Stomach smooth muscle (tissue), 2 donors: ENCODE measurements at regions not wholly inside any gene's neighbourhood (a gene's known extent, or its start where the extent isn't known, plus 50 kb on each side); places are given as distances from the start of the nearest gene placed in this dataset.
A peak's percentile ranks its signal among the peaks of the same experiment; 100 is the strongest.
"Not testable (repeated sequence)": the region's sequence is repeated elsewhere in the genome, so short reads cannot be mapped to it uniquely, and the experiment has no call there.

Experiments used
- H3K27ac ChIP-seq: one replicate; pipeline ENCODE4 v1.7.0; 2013; ENCODE audit warnings: mild to moderate bottlenecking, low read length, inconsistent platforms
- H3K27me3 ChIP-seq, 2 donors: one replicate each; pipeline ENCODE4 v1.7.0; 2013; ENCODE audit warnings: low read length in 2 of 2; ENCODE audit not compliant: insufficient read depth in 2 of 2, control insufficient read depth in 1 of 2
- H3K36me3 ChIP-seq, 2 donors: one replicate each; pipeline ENCODE4 v1.7.0; 2013; ENCODE audit warnings: low read length in 2 of 2; ENCODE audit not compliant: control insufficient read depth in 2 of 2, insufficient read depth in 2 of 2
- H3K4me1 ChIP-seq: one replicate; pipeline ENCODE4 v1.7.0; 2013; ENCODE audit warnings: low read length; ENCODE audit not compliant: control insufficient read depth, insufficient read depth
- H3K4me3 ChIP-seq, 2 donors: one replicate each; pipeline ENCODE4 v1.7.0; 2013; ENCODE audit warnings: low read length in 2 of 2
- H3K9ac ChIP-seq, 2 donors: one replicate each; pipeline ENCODE4 v1.7.0; 2013; ENCODE audit warnings: low read length in 2 of 2, mild to moderate bottlenecking in 1 of 2
- H3K9me3 ChIP-seq, 2 donors: one replicate each; pipeline ENCODE4 v1.7.0; 2013; ENCODE audit warnings: low read length in 2 of 2; ENCODE audit not compliant: control insufficient read depth in 2 of 2
- donor health status: healthy.
- donor health status: Pancreatic carcinoma.

DNA sequence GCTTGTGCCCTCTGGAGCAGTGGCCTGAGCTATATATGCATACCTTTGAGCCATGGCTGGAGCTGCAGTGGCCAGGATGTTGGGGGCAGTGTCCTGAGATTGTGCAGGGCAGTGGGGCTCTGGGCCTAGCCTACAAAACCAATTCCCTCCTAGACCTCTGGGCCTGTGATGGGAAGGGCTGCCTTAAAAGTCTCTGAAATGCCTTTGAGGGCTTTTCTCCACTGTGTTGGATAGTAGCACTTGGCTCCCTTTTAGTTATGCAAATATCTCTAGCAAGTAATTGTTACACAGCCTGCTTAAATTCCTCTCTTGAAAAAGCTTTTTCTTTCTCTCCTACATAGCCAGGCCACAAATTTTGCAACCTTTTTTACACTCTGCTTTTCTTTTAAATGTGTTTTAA is 426.4 kb downstream of the ACTR3B start:
- H3K27ac ChIP-seq: no peak overlapping the region
- no peak overlapping the region for H3K4me3 ChIP-seq
- H3K27me3 ChIP-seq: no peaks in the 10 kb centered on the region
- no peaks in the 10 kb centered on the region for H3K4me1 ChIP-seq
- no peak overlapping the region for H3K9ac ChIP-seq
- H3K36me3 ChIP-seq: no peaks in the 10 kb centered on the region
- no peaks in the 10 kb centered on the region for H3K9me3 ChIP-seq

DNA sequence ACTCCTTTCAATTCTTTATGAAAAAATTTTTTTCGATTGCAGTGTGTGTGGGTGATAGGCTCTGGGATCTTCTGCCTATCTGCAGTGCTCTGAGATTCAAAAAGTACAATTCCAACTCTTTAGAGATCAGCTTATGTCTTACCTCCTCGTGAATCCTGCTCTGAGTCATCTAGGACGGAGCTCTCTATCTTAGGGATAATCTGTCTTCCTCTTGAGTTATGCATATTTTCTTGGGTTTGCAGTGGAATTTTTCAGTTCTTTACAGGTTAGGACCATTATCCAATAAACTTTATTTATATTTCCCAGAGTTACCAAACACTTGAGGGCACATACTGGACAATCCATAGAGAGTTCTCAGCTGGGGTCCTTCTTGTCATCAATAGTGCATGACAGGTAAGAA is 428.6 kb downstream of the ACTR3B start:
- Histone ChIP-seq H3K9ac (no peak overlapping the region), H3K27me3 (no peaks in the 10 kb centered on the region), H3K36me3 (no peaks in the 10 kb centered on the region), H3K27ac (no peak overlapping the region), H3K9me3 (no peaks in the 10 kb centered on the region), H3K4me3 (no peak overlapping the region), H3K4me1 (peaks cover 5% of the 10 kb centered on the region)

DNA sequence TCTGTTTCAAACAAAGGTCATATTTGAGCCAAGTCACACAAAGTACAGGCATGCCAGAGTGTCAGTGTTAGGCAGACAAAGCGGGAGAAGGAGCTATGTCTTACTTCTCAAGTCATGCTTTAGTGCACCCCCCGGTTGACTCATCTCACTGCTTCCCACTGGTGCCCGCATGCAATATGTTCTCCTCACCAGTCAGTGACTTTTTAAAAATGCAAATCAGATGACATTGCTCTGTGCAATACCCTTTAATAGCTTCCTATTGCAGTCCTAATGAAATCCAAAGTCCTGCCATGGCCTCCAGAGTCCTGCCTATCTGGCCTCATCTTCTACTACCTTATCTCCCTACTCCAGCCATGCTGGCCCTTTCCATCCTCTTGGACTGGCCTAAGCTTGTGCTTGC is 429.1 kb downstream of the ACTR3B start:
- no peak overlapping the region for H3K4me3 ChIP-seq
- no peak overlapping the region for H3K9ac ChIP-seq
- H3K9me3 ChIP-seq: no peaks in the 10 kb centered on the region
- no peak overlapping the region for H3K27ac ChIP-seq
- no peaks in the 10 kb centered on the region for H3K27me3 ChIP-seq
- H3K36me3 ChIP-seq: no peaks in the 10 kb centered on the region
- peaks cover 5% of the 10 kb centered on the region for H3K4me1 ChIP-seq

DNA sequence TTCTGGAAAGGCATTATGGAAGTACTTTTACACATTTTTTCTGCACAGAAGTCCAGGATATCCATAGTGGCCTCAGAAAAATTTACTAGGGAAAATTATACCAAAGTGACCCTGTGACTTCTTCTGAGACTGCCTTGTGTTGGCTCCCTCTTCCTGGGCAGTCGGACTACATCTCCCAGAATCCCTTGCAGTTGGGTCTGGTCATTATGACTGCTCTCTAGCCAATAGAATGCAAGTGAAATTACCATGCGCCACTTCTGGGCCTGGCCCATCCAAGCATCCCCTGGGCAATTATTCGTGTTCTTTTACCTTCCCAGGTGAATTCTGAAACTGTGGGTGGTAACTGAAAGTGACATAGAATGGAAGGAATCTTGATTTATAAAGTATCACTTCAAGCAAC is 430.9 kb downstream of the ACTR3B start:
- Histone ChIP-seq H3K4me1 (peaks cover 5% of the 10 kb centered on the region), H3K9ac (no peak overlapping the region), H3K9me3 (no peaks in the 10 kb centered on the region), H3K27me3 (no peaks in the 10 kb centered on the region), H3K27ac (no peak overlapping the region), H3K4me3 (no peak overlapping the region), H3K36me3 (no peaks in the 10 kb centered on the region)

DNA sequence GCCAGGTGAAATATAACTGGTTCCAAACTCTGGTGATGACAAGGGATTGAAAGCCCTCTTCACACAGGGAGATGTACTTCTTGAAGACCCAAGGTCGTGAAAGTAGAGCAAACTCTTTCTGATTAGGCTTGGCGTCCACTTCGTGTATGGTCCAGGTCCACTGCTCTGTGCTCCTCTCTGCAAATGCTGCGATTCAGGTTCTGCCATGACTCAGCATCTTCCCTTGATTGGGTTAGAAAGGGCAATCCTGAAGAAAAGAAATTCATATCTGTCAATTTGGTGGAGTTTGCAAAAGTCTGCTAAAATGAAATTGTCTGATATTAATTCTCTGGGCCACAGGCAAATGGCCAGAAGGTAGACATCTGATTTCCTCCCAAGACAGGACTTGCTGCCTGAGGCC is 431.4 kb downstream of the ACTR3B start:
- H3K9me3 ChIP-seq: no peaks in the 10 kb centered on the region
- H3K4me1 ChIP-seq: peaks cover 5% of the 10 kb centered on the region
- H3K9ac ChIP-seq: no peak overlapping the region
- H3K4me3 ChIP-seq: no peak overlapping the region
- no peaks in the 10 kb centered on the region for H3K27me3 ChIP-seq
- no peak overlapping the region for H3K27ac ChIP-seq
- no peaks in the 10 kb centered on the region for H3K36me3 ChIP-seq

DNA sequence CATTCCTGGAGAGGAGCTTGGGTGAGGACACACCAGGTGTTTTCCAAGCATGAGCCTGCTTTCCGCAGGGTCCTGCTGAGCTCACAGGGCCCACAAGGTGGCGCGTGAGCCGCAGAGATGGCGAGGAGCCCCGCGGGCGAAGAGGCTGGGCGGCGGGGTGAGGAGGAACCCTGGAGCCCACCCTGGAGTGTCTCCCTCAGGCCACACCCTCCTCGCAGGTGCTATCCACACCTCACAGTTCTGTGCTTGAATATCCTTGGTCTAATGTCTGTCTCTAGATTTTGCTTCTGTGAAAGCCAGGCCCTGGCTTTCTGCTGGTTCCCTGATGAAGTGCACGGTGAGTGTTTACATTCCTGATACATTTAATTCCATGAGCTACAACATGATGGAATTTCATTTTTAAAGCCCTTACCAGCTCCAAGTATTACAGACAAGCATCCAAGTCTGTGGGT is 433.6 kb downstream of the ACTR3B start:
- Histone ChIP-seq H3K27ac (no peak overlapping the region), H3K36me3 (no peaks in the 10 kb centered on the region), H3K4me3 (peak overlapping the region; percentile 26 to 65), H3K9ac (peak overlapping the region in 1 of 2 donors; percentile 47), H3K4me1 (peaks cover 5% of the 10 kb centered on the region), H3K27me3 (no peaks in the 10 kb centered on the region), H3K9me3 (no peaks in the 10 kb centered on the region)

DNA sequence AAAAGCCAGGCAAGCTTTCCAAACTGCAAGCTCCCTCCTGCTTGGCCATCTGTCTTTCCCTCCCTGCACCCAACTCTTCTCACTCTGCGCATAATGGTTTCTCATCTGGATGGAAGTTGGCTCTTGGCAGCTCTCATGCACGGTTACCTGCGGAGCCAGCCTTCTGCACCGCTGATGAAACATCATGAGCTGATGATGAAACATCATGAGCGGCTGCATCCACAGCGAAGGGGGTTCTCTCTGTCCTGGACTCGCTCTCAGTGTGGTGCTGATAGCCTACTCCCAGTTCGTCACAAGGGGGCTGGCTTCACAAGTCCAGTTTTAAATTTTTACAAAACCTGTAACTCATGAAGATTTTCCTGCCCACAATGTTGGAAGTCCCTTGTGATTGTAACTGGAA is 457.5 kb downstream of the ACTR3B start:
- Histone ChIP-seq H3K27me3 (peaks cover 0 to 2% of the 10 kb centered on the region in 2 donors), H3K9me3 (peaks cover 0 to 8% of the 10 kb centered on the region in 2 donors), H3K4me1 (no peaks in the 10 kb centered on the region), H3K36me3 (no peaks in the 10 kb centered on the region), H3K4me3 (no peak overlapping the region), H3K9ac (no peak overlapping the region), H3K27ac (no peak overlapping the region)

DNA sequence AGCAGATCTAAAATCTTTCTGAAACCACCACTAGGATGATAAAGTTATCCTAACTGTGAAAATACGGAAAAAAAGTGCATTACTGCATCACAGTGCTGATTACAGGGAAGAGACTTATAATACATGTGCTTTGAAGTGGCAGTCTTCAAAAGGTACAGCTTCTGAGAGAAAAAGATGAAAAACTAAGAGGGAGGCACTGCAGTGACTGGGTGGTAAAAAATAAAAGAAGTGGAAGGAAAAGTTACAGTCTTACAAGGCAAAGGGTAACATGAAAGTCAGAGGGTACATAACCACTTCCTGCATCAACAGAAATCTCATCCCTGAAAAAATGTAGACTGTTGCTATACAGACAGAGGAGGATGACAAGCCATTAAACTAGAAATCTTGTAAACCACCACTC is 465.3 kb downstream of the ACTR3B start:
- Histone ChIP-seq H3K4me1 (no peaks in the 10 kb centered on the region), H3K27me3 (no peaks in the 10 kb centered on the region), H3K27ac (no peak overlapping the region), H3K36me3 (no peaks in the 10 kb centered on the region), H3K9ac (no peak overlapping the region), H3K9me3 (no peaks in the 10 kb centered on the region), H3K4me3 (no peak overlapping the region)

DNA sequence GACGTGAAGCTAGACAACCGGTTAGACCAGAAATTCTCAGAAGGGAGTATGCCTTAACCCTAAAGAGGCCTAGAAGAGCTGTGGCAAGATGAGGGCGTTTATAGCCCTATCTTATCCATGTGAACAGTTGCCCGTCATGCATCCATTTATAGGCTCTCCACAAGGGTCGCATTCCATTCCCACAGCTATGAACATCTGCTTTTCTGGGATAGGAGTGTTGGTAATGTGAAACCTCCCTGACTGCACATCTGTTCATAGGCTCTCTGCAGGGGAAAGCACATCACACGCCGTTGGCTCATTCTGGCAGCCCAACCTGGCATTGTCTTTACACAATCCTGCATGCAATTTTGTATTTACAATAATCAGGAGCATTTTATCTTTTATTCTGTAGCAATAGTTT is 485.6 kb downstream of the ACTR3B start:
- not testable (repeated sequence) for H3K27ac ChIP-seq, H3K9ac ChIP-seq, H3K4me1 ChIP-seq, H3K36me3 ChIP-seq, H3K4me3 ChIP-seq, H3K27me3 ChIP-seq, H3K9me3 ChIP-seq

DNA sequence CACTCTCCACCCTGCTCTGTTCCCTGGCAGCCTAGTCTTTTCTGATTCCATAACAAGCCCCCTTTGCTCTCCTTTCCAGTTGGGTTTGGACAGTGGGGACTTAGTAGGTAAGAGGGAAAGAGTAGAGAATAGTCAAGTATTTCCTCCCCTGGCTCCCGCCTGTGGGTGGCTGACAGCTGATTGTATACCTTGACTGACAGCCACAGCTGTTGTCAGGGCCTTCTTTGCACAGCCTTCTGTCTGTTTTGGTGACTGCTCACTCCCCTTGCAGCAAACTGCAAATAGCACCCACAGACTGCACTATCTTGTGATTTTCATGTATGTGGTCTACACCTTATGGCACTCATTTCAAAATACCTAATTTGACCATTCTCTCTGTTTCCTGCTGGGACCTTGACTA is 486.3 kb downstream of the ACTR3B start:
- H3K27ac ChIP-seq: no peak overlapping the region
- no peak overlapping the region for H3K4me3 ChIP-seq
- no peaks in the 10 kb centered on the region for H3K36me3 ChIP-seq

DNA sequence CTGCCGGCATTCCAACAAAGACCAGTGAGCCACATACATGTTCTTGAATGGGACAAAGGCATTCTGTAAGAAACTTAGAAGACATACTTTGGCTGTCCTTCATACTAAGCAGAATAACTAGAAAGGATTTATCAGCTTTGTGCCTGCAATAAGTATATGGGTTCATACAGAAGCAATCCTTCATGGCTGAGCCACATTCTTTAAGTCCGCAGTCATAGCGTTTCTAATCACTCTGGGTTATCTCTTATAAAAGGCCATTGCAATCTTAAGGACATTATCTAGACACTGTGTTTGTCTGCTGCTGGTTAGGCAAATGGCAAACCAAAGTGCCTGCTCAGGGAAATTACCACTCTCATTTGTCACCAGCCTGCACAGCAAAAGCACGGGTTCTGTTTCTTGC is 488.4 kb downstream of the ACTR3B start:
- Histone ChIP-seq H3K9ac (no peak overlapping the region), H3K27me3 (no peaks in the 10 kb centered on the region), H3K4me1 (no peaks in the 10 kb centered on the region), H3K36me3 (no peaks in the 10 kb centered on the region), H3K4me3 (no peak overlapping the region), H3K9me3 (no peaks in the 10 kb centered on the region), H3K27ac (no peak overlapping the region)

More for the DNA sequence above, 486.3 kb downstream of the ACTR3B start:
- Histone ChIP-seq H3K4me1 (no peaks in the 10 kb centered on the region), H3K9ac (no peak overlapping the region), H3K27me3 (no peaks in the 10 kb centered on the region), H3K9me3 (no peaks in the 10 kb centered on the region)
